Liver (tissue), 2 donors: ENCODE measurements at regions not wholly inside any gene's neighbourhood (a gene's known extent, or its start where the extent isn't known, plus 50 kb on each side); places are given as distances from the start of the nearest gene placed in this dataset.

ENCODE experiments used
- NR2F2 ChIP-seq: IDR thresholded peaks from 2 replicates; pipeline ENCODE4 v1.6.1; 2016; ENCODE audit warnings: antibody characterized with exemption
- SP1 ChIP-seq: IDR thresholded peaks from 2 replicates; pipeline ENCODE4 v1.6.1; 2018; ENCODE audit warnings: antibody characterized with exemption, mild to moderate bottlenecking
- TF ChIP-seq, protein P1 (sequence below): IDR thresholded peaks from 2 replicates; pipeline ENCODE4 v1.6.1; 2016; ENCODE audit warnings: antibody characterized with exemption
- TF ChIP-seq, protein P2 (sequence below): IDR thresholded peaks from 2 replicates; pipeline ENCODE4 v1.6.1; 2016; ENCODE audit warnings: antibody characterized with exemption
- TF ChIP-seq, protein P3 (sequence below): IDR thresholded peaks from 2 replicates; pipeline ENCODE4 v1.6.1; 2016; ENCODE audit warnings: antibody characterized with exemption, mild to moderate bottlenecking
- donor health status: healthy.

DNA sequence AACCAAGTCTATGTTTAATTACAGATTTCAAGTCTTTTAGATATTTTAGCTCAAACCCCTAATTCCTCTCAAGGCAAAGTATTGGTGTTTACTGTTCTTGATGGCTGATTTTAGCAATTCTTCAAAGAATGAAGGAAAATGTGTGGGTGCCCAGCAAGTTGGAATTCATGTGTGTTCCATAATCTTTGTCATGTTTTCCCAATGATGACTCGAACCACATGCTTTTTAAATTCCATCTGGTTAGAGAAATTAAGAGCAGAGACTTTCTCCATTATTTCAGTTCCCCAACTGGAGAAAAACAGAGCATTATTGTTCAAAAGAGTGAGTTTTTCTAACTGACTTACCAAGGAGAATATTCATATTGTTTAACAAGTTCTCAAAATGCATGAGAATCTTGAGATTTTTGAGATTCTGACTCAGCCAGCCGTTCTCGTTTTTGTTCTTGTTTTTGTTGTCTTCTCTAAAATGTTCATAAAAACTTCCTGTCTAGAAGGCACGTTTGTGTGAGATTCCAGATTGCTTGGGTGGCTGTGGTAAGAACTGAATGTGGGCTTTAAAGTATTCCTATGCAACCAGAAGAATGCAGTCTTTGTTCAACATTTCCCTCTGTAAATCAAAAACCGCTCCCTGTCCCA lies 404.7 kb downstream of the IRS2 start:
- TF ChIP-seq, protein P1, sequence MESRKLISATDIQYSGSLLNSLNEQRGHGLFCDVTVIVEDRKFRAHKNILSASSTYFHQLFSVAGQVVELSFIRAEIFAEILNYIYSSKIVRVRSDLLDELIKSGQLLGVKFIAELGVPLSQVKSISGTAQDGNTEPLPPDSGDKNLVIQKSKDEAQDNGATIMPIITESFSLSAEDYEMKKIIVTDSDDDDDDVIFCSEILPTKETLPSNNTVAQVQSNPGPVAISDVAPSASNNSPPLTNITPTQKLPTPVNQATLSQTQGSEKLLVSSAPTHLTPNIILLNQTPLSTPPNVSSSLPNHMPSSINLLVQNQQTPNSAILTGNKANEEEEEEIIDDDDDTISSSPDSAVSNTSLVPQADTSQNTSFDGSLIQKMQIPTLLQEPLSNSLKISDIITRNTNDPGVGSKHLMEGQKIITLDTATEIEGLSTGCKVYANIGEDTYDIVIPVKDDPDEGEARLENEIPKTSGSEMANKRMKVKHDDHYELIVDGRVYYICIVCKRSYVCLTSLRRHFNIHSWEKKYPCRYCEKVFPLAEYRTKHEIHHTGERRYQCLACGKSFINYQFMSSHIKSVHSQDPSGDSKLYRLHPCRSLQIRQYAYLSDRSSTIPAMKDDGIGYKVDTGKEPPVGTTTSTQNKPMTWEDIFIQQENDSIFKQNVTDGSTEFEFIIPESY, result no peak
- TF ChIP-seq, protein P2, sequence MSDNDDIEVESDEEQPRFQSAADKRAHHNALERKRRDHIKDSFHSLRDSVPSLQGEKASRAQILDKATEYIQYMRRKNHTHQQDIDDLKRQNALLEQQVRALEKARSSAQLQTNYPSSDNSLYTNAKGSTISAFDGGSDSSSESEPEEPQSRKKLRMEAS, result no peak
- TF ChIP-seq NR2F2 (no peak), SP1 (no peak)
- TF ChIP-seq, protein P3, sequence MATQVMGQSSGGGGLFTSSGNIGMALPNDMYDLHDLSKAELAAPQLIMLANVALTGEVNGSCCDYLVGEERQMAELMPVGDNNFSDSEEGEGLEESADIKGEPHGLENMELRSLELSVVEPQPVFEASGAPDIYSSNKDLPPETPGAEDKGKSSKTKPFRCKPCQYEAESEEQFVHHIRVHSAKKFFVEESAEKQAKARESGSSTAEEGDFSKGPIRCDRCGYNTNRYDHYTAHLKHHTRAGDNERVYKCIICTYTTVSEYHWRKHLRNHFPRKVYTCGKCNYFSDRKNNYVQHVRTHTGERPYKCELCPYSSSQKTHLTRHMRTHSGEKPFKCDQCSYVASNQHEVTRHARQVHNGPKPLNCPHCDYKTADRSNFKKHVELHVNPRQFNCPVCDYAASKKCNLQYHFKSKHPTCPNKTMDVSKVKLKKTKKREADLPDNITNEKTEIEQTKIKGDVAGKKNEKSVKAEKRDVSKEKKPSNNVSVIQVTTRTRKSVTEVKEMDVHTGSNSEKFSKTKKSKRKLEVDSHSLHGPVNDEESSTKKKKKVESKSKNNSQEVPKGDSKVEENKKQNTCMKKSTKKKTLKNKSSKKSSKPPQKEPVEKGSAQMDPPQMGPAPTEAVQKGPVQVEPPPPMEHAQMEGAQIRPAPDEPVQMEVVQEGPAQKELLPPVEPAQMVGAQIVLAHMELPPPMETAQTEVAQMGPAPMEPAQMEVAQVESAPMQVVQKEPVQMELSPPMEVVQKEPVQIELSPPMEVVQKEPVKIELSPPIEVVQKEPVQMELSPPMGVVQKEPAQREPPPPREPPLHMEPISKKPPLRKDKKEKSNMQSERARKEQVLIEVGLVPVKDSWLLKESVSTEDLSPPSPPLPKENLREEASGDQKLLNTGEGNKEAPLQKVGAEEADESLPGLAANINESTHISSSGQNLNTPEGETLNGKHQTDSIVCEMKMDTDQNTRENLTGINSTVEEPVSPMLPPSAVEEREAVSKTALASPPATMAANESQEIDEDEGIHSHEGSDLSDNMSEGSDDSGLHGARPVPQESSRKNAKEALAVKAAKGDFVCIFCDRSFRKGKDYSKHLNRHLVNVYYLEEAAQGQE, result no peak
